H1 (cell line): ENCODE measurements at regions not wholly inside any gene's neighbourhood (a gene's known extent, or its start where the extent isn't known, plus 50 kb on each side); places are given as distances from the start of the nearest gene placed in this dataset.

ENCODE experiments used
- KDM1A ChIP-seq: fragments of 200-600, 300-600 bp; sonication (generic); IDR thresholded peaks from 2 replicates; pipeline ENCODE4 v1.7.1; 2016; ENCODE audit warnings: mild to moderate bottlenecking, low read length, borderline replicate concordance

- no peak for TF ChIP-seq KDM1A
These were observed 206.9 kb upstream of the ZBTB20 start (continued) for GRCh38 chr3:115354010-115354409.
